ENCODE measurements at regions not wholly inside any gene's neighbourhood (a gene's known extent, or its start where the extent isn't known, plus 50 kb on each side); places are given as distances from the start of the nearest gene placed in this dataset.
"Not testable (repeated sequence)": the region's sequence is repeated elsewhere in the genome, so short reads cannot be mapped to it uniquely, and the experiment has no call there.

DNA sequence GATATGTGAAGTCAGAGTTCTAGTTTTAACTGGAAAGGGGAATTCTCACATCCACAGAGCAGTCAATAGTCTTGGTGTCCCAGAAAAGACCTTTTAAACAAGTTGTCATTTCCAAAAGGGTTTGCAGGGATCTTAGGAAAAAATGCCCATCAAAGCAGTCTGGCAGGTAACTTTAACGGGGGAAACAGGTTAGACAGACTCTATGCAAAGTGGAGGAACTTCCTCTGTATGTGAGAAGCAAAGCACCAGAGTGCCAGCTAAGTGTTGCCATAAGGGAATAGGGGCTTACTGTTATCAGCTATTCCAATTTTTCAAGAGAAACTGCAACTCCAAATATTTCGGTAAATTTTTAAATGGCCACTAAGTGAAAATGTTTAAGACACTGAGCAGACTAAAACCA, 307.9 kb upstream of the MDFIC2 start:
- Histone ChIP-seq H3K27me3 (no peaks in the 10 kb centered on the region), H3K27ac (no peak overlapping the region), H3K4me2 (no peak overlapping the region), H3K36me3 (no peaks in the 10 kb centered on the region), H3K4me3 (no peak overlapping the region), H4K20me1 (no peaks in the 10 kb centered on the region), H3K9me3 (replicated peaks in 1 of 11) (no peaks in the 10 kb centered on the region), H3K4me1 (peaks cover 0 to 6% (median 0%) of the 10 kb centered on the region in 10 experiments; a peak in 3 of 20 replicates), H3K9ac (no peak overlapping the region)
- no peak for TF ChIP-seq Cebpa-rat (IDR thresholded peaks at IDR 0.05)

DNA sequence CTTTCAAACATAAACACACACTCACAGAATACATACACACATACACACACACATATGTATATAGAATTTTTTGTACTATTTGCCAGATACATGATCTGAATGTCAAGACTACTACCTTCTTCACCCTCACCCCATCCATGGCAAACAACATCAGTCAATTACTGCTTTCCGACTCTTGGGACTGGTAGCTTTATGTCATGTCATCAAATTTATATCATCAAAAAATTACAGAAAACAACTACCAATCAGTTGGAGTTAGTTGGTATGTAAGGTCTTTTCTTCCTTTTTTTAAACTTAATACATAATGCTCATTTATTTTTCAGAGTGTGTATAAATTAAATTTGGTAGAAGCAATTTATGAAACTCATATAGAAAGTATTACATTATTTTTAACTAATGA, 305.7 kb upstream of the MDFIC2 start:
- H3K27me3 ChIP-seq = no peaks in the 10 kb centered on the region
- H3K27ac ChIP-seq = no peak overlapping the region
- H3K36me3 ChIP-seq = no peaks in the 10 kb centered on the region
- no peak overlapping the region for H3K4me2 ChIP-seq
- H3K9me3 ChIP-seq (replicated peaks in 1 of 11) = peaks cover 0 to 3% (median 0%) of the 10 kb centered on the region in 11 experiments; a peak in 1 of 22 replicates
- H3K4me3 ChIP-seq = no peak overlapping the region
- no peak overlapping the region for H3K9ac ChIP-seq
- no peaks in the 10 kb centered on the region for H4K20me1 ChIP-seq
- H3K4me1 ChIP-seq = peaks cover 0 to 6% (median 0%) of the 10 kb centered on the region in 10 experiments; a peak in 3 of 20 replicates
- TF ChIP-seq Cebpa-rat (IDR thresholded peaks at IDR 0.05) = no peak

DNA sequence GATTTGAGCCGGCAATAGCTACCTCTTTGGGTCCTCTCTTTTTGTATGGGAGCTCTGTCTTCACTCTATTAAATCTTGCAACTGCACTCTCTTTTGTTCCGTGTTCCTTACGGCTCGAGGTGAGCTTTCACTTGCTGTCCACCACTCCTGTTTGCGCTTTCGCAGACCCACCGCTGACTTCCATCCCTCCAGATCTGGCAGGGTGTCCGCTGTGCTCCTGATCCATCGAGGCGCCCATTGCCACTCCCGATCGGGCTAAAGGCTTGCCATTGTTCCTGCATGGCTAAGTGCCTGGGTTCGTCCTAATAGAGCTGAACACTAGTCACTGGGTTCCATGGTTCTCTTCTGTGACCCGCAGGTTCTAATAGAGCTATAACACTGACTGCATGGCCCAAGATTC, 304.9 kb upstream of the MDFIC2 start:
- H4K20me1 ChIP-seq; H3K9ac ChIP-seq; H3K27ac ChIP-seq; H3K9me3 ChIP-seq (replicated peaks in 1 of 11); H3K36me3 ChIP-seq; H3K4me2 ChIP-seq; H3K4me3 ChIP-seq; H3K27me3 ChIP-seq; H3K4me1 ChIP-seq: not testable (repeated sequence)

DNA sequence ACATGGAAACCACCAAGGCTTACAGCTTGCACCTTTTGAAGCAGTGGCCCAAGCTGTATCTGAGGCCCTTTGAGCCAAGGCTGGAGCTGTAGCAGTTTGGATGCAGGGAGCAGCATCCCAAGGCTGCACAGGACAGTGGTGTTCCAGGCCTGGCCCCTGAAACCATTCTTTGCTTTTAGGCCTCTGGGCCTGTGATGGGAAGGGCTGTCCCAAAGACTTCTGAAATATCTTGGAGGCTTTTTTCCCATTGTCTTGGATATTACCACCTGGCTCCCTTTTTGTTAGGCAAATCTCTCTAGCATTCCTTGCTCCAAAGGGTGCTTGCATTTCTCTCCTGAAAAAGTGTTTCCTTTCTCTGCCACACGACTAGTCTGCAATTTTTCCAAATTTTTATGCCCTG, 302.8 kb upstream of the MDFIC2 start:
- no peak overlapping the region for H3K27ac ChIP-seq
- no peaks in the 10 kb centered on the region for H3K27me3 ChIP-seq
- H3K4me1 ChIP-seq = peaks cover 0 to under 1% (median 0%) of the 10 kb centered on the region in 10 experiments; a peak in 1 of 20 replicates
- no peak overlapping the region for H3K4me2 ChIP-seq
- H3K4me3 ChIP-seq = no peak overlapping the region
- H3K9me3 ChIP-seq (replicated peaks in 1 of 11) = peaks cover 0 to 19% (median 15%) of the 10 kb centered on the region in 11 experiments; a peak in 21 of 22 replicates
- no peaks in the 10 kb centered on the region for H4K20me1 ChIP-seq
- no peak for TF ChIP-seq Cebpa-rat (IDR thresholded peaks at IDR 0.05)
- H3K36me3 ChIP-seq = no peaks in the 10 kb centered on the region
- H3K9ac ChIP-seq = no peak overlapping the region

DNA sequence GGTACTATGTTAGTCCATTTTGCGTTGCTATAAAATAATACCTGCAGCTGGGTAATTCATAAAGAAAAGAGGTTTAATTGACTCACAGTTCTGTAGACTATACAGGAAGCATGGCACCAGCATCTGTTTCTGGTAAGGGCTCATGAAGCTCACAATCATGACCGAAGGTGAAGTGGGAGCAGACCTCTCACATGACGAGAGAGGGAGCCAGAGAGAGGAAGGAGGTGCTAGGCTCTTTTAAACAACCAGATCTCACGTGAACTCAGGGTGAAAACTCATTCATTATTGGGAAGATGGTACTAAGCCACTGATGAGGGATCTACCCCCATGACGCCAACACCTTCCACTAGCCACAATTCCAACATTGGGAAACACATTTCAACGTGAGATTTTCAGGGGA, 301.7 kb upstream of the MDFIC2 start:
- no peak overlapping the region for H3K4me2 ChIP-seq
- no peak overlapping the region for H3K27ac ChIP-seq
- H3K4me1 ChIP-seq = peaks cover 0 to 8% (median 0%) of the 10 kb centered on the region in 10 experiments; a peak in 3 of 20 replicates
- H3K9me3 ChIP-seq (replicated peaks in 1 of 11) = peaks cover 0 to 19% (median 15%) of the 10 kb centered on the region in 11 experiments; a peak in 21 of 22 replicates
- H3K9ac ChIP-seq = no peak overlapping the region
- H3K36me3 ChIP-seq = no peaks in the 10 kb centered on the region
- no peak overlapping the region for H3K4me3 ChIP-seq
- no peaks in the 10 kb centered on the region for H4K20me1 ChIP-seq
- TF ChIP-seq Cebpa-rat (IDR thresholded peaks at IDR 0.05) = no peak
- H3K27me3 ChIP-seq = no peaks in the 10 kb centered on the region

DNA sequence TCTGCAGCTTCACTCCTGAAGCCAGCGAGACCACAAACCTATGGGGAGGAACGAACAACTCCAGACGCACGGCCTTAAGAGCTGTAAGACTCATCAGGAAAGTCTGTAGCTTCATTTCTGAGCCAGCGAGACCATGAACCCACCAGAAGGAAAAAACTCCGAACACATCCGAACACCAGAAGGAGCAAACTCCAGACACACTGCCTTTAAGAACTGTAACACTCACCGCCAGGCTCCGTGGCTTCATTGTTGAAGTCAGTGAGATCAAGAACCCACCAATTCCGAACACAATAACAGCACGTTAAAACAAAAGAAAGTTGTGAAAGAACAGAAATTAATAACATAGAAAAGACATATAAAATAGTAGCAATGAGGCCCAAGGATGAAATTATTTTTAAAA, 300.5 kb upstream of the MDFIC2 start:
- H3K27ac ChIP-seq = no peak overlapping the region
- no peaks in the 10 kb centered on the region for H4K20me1 ChIP-seq
- no peak for TF ChIP-seq Cebpa-rat (IDR thresholded peaks at IDR 0.05)
- no peak overlapping the region for H3K4me2 ChIP-seq
- no peaks in the 10 kb centered on the region for H3K36me3 ChIP-seq
- peaks cover 0 to 8% (median 0%) of the 10 kb centered on the region in 10 experiments; a peak in 3 of 20 replicates for H3K4me1 ChIP-seq
- H3K27me3 ChIP-seq = no peaks in the 10 kb centered on the region
- H3K9me3 ChIP-seq (replicated peaks in 1 of 11) = peaks cover 0 to 19% (median 15%) of the 10 kb centered on the region in 11 experiments; a peak in 21 of 22 replicates
- no peak overlapping the region for H3K9ac ChIP-seq
- H3K4me3 ChIP-seq = no peak overlapping the region

DNA sequence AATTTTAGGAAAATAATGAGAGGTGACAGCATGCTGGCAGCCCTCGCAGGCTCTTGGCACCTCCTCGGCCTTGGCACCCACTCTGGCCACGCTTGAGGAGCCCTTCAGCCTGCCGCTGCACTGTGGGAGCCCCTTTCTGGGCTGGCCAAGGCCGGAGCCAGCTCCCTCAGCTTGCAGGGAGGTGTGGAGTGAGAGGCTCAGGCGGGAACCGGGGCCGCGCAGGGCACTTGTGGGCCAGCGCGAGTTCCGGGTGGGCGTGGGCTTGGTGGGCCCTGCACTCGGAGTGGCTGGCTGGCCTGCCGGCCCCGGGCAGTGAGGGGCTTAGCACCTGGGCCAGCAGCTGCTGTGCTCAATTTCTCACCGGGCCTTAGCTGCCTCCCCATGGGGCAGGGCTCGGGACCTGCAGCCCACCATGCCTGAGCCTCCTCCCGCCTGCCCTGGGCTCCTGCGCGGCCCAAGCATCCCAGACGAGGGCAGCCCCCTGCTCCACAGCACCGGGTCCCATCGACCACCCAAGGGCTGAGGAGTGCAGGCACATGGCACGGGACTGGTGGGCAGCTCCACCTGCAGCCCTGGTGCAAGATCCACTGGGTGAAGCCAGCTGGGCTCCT, 299.3 kb upstream of the MDFIC2 start:
- H3K4me1 ChIP-seq, H3K4me2 ChIP-seq, H3K27me3 ChIP-seq: not testable (repeated sequence)

GRCh38 chr3:70608434-70608833, 296.0 kb upstream of the MDFIC2 start:
- Histone ChIP-seq H3K4me3 (no peak overlapping the region), H3K9ac (no peak overlapping the region), H3K36me3 (no peaks in the 10 kb centered on the region), H3K4me1 (peaks cover 0 to 8% (median 0%) of the 10 kb centered on the region in 10 experiments; a peak in 3 of 20 replicates), H3K9me3 (replicated peaks in 1 of 11) (peaks cover 0 to 19% (median 14%) of the 10 kb centered on the region in 11 experiments; a peak in 21 of 22 replicates), H3K27me3 (no peaks in the 10 kb centered on the region), H3K27ac (no peak overlapping the region), H4K20me1 (no peaks in the 10 kb centered on the region), H3K4me2 (no peak overlapping the region)
- TF ChIP-seq Cebpa-rat (IDR thresholded peaks at IDR 0.05) = no peak

More for the DNA sequence above, 299.3 kb upstream of the MDFIC2 start:
- H3K36me3 ChIP-seq, H3K27ac ChIP-seq, H4K20me1 ChIP-seq, H3K9ac ChIP-seq, H3K4me3 ChIP-seq: not testable (repeated sequence)
- H3K9me3 ChIP-seq (replicated peaks in 1 of 11) = peaks cover 0 to 19% (median 15%) of the 10 kb centered on the region in 11 experiments; a peak in 21 of 22 replicates

GRCh38 chr3:70607469-70607868, 295.0 kb upstream of the MDFIC2 start:
- H3K27ac ChIP-seq = no peak overlapping the region
- H4K20me1 ChIP-seq = no peaks in the 10 kb centered on the region
- no peak overlapping the region for H3K9ac ChIP-seq
- H3K9me3 ChIP-seq (replicated peaks in 1 of 11) = peaks cover 0 to 13% (median 9%) of the 10 kb centered on the region in 11 experiments; a peak in 20 of 22 replicates
- H3K36me3 ChIP-seq = no peaks in the 10 kb centered on the region
- no peaks in the 10 kb centered on the region for H3K27me3 ChIP-seq
- no peak overlapping the region for H3K4me3 ChIP-seq
- H3K4me1 ChIP-seq = peaks cover 0 to 8% (median 0%) of the 10 kb centered on the region in 10 experiments; a peak in 3 of 20 replicates
- TF ChIP-seq Cebpa-rat (IDR thresholded peaks at IDR 0.05) = no peak
- H3K4me2 ChIP-seq = no peak overlapping the region

- no peak for TF ChIP-seq Cebpa-rat (IDR thresholded peaks at IDR 0.05)
- H3K36me3 ChIP-seq = no peaks in the 10 kb centered on the region
Measured at GRCh38 chr3:70606018-70606417, 293.6 kb upstream of the MDFIC2 start.

More at GRCh38 chr3:70606018-70606417, 293.6 kb upstream of the MDFIC2 start:
- no peak overlapping the region for H3K4me2 ChIP-seq
- peaks cover 0 to 8% (median 0%) of the 10 kb centered on the region in 10 experiments; a peak in 3 of 20 replicates for H3K4me1 ChIP-seq
- no peak overlapping the region for H3K27ac ChIP-seq
- H3K9me3 ChIP-seq (replicated peaks in 1 of 11) = no peaks in the 10 kb centered on the region
- no peak overlapping the region for H3K9ac ChIP-seq
- no peak overlapping the region for H3K4me3 ChIP-seq
- H4K20me1 ChIP-seq = no peaks in the 10 kb centered on the region
- no peaks in the 10 kb centered on the region for H3K27me3 ChIP-seq
